Activated T-cell treated with anti-CD3 and anti-CD28 coated beads, Interleukin-2, amount 50 U/mL, for 1 hour (primary cell): ENCODE measurements at regions not wholly inside any gene's neighbourhood (a gene's known extent, or its start where the extent isn't known, plus 50 kb on each side); places are given as distances from the start of the nearest gene placed in this dataset.

Experiments
- DNase-seq: peaks from one replicate; pipeline ENCODE4 v3.0.0-alpha.2; 2020

GRCh38 chr1:207971331-207972219 is 60.6 kb upstream of the CD34 start:
- no peak for DNase-seq

DNA sequence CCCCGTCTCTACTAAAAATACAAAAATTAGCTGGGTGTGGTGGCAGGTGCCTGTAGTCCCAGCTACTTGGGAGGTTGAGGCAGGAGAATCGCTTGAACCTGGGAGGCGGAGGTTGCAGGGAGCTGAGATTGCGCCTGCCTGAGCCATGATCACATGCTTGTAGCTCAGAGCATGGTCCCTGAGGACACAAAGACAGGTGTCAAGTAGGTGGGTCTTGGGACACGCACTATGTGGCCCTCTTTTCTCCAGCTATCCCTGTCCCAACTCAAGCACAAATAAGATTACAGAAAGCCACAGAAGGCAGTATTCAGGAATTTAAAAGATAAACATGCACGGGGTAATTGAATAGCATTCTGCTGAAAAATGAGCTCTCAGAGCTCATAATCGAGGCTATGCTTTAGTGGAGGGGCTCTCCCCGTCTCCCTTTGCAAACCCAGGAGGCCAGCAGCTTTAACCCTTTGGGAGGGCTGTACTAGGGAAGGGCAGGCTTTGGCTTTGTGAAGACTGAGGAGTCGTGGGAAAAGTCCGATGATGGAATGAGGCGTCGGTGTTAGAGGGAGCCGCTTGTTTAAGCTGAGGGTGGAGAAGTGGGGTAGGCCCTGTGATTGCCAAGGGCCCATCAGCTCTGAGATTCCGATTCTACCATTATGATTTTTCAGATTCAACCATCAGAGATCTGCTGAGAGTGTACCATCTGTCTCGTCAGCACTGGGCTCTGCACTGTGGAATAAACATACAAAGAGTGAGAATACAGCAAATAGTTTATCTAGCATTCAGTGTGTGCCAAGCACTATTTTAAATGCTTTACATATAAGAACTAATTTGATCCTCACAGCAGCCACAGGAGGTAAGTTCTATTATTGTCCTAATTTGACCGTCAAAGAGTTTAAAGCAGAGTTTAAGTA is 59.7 kb upstream of the CD34 start:
- no peak for DNase-seq

- DNase-seq, result no peak
Observed at GRCh38 chr1:207969528-207969927, 58.6 kb upstream of the CD34 start.

GRCh38 chr1:207968521-207969009 is 57.6 kb upstream of the CD34 start:
- DNase-seq, result no peak

DNA sequence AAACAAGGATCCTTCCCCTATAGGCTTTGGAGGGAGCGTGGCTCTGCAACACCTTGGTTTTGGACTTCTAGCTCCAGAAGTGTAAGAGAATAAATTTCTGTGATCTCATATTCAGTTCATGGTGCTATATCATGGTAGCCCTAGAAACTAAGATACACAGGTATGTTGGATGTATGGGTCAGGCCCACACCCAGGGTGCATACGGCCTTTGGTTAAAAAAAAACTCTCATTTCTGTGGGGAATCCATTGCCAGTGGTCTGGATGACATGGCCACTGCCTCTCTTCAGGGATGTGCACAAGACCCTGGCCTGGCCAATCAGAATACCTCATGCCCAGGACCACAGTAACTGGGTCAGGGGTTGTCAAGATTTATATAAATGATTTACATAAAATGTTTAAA is 56.8 kb upstream of the CD34 start:
- no peak for DNase-seq

- DNase-seq, result no peak
Observed at GRCh38 chr1:207966521-207966920, 55.6 kb upstream of the CD34 start.

- DNase-seq, result no peak
Observed at GRCh38 chr1:207965392-207966387, 54.8 kb upstream of the CD34 start.

DNA sequence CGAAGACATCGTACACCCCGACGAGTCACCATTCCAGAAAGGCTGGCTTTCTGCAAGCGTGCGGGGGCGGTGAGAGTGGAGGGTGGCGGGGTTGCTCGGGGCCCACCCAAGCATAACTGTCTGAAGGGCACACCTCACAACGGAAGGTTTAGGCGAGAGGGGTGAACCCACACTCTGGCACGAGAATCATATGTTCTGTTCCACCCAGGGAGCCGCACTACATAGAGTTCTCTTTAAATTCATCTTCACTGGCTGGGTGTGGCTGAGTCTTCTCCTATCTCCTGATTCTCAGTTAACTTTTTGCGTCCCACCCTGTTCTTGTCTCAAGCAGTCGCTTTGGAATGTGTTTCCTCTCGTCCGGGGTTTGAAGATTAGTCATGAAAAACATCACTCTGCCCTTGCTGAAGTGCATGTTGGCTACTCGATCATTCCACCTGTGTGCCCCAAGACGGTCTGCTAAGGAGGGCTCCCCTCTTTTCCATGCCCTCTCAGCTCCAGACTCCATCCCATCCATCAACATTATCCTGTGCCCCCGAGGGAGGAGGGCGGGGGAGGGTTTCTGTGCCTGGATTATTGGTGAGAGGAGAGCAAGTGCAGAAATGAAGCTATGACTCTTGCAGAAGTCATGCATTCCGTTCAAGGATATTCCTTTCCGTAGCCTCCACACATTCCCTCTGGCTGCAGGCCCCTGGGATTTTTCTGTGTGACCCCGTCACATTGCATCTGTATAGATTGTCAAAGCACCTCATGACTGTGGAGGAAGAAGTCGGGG is 53.5 kb upstream of the CD34 start:
- no peak for DNase-seq

- peak; percentile 90 for DNase-seq
Observed at GRCh38 chr1:207963427-207964194, 52.7 kb upstream of the CD34 start.

DNA sequence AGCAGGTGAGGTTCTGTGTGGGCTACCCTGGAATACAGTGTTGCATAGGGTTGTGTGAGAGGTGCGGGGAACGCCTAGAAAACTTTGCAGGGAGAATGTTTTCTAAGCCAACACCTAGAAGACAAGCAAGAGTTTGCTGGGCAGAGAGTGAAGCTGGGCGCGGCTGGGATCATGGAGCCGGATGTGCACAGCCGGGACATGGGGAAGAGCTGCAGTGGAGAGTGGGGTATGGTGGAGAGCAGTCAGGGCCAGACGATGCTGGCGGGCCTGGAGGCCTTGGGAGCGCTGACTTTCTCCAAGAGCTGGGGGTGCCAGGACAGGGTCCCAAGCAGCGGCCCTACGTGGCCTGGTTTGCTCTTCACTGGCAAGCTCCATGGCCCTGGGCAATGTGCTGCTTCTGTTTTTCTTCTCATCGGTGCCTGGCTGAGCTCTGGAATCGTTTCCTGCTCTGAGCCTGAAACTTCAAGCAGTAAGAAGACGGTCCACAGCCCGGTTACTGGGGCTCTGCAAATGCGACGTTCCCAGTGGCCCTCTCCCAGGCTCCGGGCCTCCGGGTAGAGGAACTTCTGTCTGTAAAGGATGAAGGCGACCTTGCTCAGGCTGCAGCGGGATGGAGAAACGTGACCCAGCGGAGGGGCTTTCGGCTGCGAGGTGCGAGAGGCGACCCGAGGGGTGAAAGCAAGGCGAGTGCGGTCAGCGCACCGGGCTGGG is 51.9 kb upstream of the CD34 start:
- DNase-seq, result no peak
